Myocyte (in vitro differentiated cells): ENCODE measurements at regions not wholly inside any gene's neighbourhood (a gene's known extent, or its start where the extent isn't known, plus 50 kb on each side); places are given as distances from the start of the nearest gene placed in this dataset.
"Not testable (repeated sequence)": the region's sequence is repeated elsewhere in the genome, so short reads cannot be mapped to it uniquely, and the experiment has no call there.

ENCODE experiments used
- DNase-seq: peaks from one replicate; pipeline ENCODE4 v3.0.0-alpha.2; 2012; ENCODE audit warnings: low read depth

DNA sequence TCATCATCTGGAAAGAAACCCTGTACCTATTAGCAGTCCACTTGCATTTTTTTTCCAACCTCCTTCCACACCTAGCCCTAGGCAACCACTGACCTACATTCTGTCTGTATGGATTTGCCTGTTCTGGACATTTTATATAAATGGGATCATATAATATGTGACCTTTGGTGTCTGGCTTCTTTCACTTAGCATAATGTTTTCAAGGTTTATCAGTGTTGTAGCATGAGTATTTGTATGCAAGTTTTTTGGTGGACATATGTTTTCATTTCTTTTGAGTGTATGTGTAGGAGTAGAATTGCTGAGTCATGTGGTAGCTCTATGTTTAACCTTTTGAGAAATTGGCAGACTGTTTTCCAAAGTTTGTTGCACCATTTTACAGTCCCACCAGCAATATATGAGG, 198.6 kb downstream of the CEP135 start:
- DNase-seq, result no peak

DNA sequence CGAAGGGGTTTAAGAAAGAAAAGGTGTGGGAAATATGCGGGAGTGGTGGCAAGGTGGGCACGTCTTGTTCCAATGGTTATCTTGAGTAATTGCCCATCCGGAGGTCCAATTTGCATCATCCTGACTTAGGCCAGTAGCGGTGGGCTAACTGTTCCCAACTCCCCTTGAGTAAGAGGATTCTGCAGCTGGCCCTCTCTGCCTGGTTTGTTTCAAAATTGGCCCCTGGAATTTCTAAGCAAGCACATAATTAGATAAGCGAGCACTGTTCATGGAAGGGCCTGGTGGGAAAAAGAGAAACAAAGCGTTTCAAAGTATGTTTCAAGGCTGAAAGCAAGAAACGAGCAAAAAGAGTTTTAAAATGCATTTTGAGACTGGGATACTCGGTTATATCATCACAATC, 198.2 kb downstream of the CEP135 start:
- DNase-seq, result no peak

DNA sequence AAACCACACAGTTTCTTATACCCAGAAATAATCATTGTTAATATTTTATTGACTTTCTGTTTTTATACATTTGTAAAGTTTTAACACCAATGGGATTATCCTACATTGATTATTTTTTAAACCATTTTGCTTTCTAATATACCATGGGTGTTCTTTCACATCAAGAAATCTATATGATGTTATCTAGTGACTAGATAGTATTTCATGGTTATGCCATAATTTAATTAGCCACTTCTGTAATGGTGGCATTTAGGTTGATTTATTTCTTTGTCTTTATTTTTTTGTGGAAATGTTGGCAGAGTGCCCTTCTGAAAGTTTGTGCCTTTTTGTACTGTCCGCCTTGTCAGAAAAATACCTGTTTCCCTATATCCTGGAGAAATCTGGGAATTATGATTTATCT, 193.3 kb downstream of the CEP135 start:
- no peak for DNase-seq

DNA sequence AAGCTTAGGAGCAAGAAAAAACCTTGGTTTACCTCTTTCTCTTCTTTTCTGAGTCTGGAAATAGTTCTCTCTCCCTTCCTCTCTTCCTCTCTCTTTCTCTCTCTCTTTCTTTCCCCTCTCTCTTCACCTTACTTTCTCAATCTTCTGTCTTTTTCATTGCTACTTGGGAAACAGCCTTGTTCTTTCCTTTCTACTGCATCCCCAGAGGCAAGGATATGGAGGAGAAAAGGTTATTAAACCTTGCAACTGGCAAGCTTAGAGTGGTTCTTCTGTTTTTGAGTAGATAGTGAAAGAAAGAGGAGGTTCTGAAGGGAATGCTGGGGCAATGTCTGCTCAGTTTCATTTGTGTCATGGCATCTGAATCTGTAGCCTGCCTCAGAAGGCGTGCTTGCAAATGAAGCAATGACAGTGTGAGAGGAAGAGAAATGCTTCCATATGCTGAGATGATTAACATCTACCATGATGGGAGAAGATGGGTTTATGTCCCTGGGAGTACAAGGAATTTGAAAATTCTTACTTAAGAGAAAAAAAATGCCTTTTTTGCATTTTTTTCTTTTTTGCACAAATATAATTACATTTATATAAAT, 190.6 kb downstream of the CEP135 start:
- DNase-seq, result no peak

- peak; percentile 27 for DNase-seq
Observed at GRCh38 chr4:56134834-56135233, 186.1 kb downstream of the CEP135 start.

GRCh38 chr4:56134266-56134665, 185.5 kb downstream of the CEP135 start:
- peak; percentile 43 for DNase-seq

DNA sequence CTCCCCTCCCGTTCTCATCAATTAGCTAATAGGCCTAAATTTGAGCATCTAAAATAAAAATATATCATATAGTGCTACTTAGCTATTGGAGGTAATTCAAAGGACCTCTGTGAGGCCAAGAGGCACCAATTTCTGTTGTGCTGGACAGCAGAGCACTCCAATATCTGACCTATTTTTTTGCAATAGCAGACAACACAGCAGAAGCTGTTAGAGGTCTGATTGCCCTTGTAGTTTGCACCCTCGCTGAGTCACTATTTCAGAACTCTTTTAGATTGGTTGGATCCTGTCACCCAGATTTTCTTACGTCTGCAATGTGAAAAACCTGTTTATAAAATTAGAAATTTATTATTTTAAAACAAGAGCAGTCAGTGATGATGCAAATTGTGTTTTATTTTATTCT, 184.1 kb downstream of the CEP135 start:
- DNase-seq, result no peak

DNA sequence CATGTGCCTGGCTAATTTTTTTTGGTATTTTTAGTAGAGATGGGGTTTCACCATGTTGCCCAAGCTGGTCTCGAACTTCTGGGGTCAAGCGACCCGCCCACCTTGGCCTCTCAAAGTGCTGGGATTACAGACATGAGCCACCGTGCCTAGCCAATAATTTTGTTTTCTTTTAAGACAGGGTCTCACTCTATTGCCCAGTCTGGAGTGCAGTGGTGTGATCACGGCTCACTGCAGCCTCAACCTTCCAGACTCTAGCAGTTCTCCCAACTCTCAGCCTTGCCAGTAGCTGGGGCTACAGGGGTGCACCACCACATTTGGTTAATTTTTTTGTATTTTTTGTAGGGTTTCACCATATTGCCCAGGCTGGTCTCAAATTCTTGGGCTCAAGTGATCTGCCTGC, 183.4 kb downstream of the CEP135 start:
- DNase-seq, result not testable (repeated sequence)

GRCh38 chr4:56130606-56131155, 181.9 kb downstream of the CEP135 start:
- DNase-seq, result no peak

DNA sequence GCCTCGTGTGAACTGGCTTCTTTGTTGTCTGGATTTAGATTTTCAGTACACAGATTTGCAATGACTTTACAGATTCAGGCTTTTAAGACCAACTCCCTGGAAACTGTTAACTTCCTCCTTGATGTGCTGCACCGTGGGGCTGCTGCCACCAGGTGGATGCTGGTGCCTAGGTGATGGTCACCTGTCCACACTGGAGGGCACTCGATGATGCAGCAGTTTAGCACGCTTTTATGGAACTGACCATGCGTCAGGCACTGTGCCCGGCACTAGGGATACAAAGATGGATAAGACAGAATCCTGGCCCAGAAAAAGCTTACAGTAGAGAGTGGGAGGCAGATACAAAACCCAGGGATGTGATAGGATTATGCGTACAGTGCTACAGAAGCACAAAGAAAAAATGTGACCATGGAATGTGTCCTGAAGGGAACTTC, 180.7 kb downstream of the CEP135 start:
- DNase-seq, result no peak

GRCh38 chr4:56128213-56128612, 179.5 kb downstream of the CEP135 start:
- no peak for DNase-seq

- no peak for DNase-seq
Observed at GRCh38 chr4:56127716-56128115, 179.0 kb downstream of the CEP135 start.

DNA sequence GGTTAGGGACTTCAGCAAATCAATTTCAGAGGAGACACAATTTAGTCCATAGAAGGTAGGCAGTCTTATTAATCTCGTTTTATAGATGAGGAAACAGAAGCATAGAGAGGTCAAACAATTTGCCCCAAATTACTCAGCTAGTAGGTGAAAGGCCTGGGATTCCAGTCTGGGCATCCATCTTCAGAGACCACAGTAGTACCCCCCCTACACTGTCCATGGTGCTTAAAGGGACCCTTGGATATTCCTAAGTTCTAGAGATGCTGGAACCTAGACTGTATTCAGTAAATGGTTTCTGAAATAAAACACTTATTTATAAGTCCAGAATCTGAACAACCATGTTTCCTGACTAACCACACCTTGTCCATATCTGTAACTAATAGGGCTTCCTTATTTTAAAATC, 174.8 kb downstream of the CEP135 start:
- DNase-seq, result no peak

- DNase-seq, result no peak
Observed at GRCh38 chr4:56123051-56123450, 174.3 kb downstream of the CEP135 start.

- no peak for DNase-seq
Observed at GRCh38 chr4:56118845-56119244, 170.1 kb downstream of the CEP135 start.

GRCh38 chr4:56118055-56118454, 169.3 kb downstream of the CEP135 start:
- no peak for DNase-seq

DNA sequence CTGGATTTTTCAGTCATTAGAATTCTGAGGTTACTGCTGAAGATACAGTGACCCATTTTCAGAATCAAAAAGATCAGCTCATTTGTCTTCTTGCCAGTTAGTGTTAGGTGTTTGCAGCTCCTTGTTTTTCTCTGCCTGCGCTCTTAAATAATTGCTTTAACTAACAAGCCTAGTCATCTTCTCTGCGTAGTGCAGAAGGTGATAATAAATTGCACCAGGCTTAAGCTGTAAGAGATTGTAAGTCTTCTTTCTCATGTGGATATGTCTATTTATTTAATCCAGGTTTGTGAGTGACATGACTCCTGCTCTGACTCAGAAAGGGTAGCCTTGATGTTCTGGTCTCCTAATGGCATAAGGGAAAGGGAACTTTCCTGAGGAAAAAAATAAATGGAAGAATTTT, 167.2 kb downstream of the CEP135 start:
- no peak for DNase-seq

DNA sequence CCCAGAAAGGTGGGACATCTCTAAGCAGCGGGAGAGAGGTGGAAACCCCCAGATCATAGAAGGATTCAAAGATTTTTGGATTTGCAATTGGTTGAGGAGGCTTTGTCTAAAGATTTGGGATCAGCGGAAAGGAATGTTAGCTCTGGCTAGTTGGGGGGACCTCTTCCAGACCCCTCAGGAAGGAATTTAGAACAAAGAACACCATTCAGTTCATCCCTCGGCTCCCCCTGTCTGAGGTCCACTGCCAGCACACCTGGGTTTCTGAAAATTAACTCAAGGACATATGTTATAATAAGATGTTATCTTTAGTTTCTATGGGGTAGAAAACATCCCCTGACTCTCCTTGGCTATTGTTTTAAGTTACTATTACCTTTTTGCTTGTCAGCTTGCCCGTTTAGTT, 163.6 kb downstream of the CEP135 start:
- DNase-seq, result no peak

GRCh38 chr4:56106180-56107147, 157.7 kb downstream of the CEP135 start:
- DNase-seq, result no peak

DNA sequence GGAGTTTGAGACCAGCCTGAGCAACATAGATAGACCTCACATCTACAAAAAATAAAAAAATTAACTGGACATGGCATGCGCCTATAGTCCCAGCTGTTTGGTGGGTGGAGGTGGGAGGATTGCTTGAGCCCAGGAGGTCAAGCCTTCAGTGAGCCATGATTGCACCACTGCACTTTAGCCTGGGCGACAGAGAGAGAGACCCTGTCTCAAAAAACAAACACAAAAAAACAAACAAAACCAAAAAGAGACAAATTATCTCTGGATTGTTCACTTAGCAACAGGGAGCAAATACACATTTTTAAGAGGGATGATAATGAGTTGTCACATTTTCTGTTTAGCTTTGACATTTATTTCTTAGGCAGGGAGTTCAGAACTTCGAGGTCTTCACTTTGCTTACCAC, 155.4 kb downstream of the CEP135 start:
- no peak for DNase-seq

GRCh38 chr4:56102601-56103000, 153.9 kb downstream of the CEP135 start:
- no peak for DNase-seq

- DNase-seq, result peak; percentile 64
Observed at GRCh38 chr4:56099378-56099786, 150.6 kb downstream of the CEP135 start.
